ENCODE measurements at regions not wholly inside any gene's neighbourhood (a gene's known extent, or its start where the extent isn't known, plus 50 kb on each side); places are given as distances from the start of the nearest gene placed in this dataset.

GRCh38 chr5:2131196-2131595, 248.5 kb upstream of the IRX4 start:
- Mint-ChIP-seq H3K4me1 (peaks cover 11% of the 10 kb centered on the region), H3K4me3 (no peak overlapping the region), H3K27ac (no peak overlapping the region), H3K36me3 (ENCODE audit: low read depth) (no peaks in the 10 kb centered on the region), H3K9me3 (peaks cover 2% of the 10 kb centered on the region; the same call in 2 of the 3 replicates), H3K27me3 (ENCODE audit: insufficient read depth, low read depth, poor library complexity) (peaks cover 3% of the 10 kb centered on the region)
- Histone ChIP-seq H3K4me3 (no peak overlapping the region), H3K9me2 (ENCODE audit: insufficient read depth) (no peaks in the 10 kb centered on the region), H3K27ac (ENCODE audit: low read depth) (no peak overlapping the region), H3K27me3 (ENCODE audit: insufficient read depth) (no peaks in the 10 kb centered on the region), H3K4me2 (no peak overlapping the region), H3K4me1 (ENCODE audit: insufficient read depth) (0 out of 2 replicates have a peak, but pooled peaks cover 11% of the 10 kb centered on the region), H3F3A (replicated peaks; ENCODE audit: low read depth) (no peaks in the 10 kb centered on the region), H2AFZ (no peak overlapping the region), H4K20me1 (replicated peaks; ENCODE audit: insufficient read depth) (no peaks in the 10 kb centered on the region), H3K36me3 (ENCODE audit: insufficient read depth) (no peaks in the 10 kb centered on the region), H3K79me2 (replicated peaks; ENCODE audit: insufficient read depth) (no peaks in the 10 kb centered on the region)
- ATAC-seq (no peak), DNase-seq (ENCODE audit: low spot score) (no peak)
- TF ChIP-seq POLR2AphosphoS5 (IDR thresholded peaks at IDR 0.05; ENCODE audit: low read depth) = no peak
- TF ChIP-seq EZH2 (IDR thresholded peaks at IDR 0.05; ENCODE audit: low read depth, unreplicated experiment) = no peak

- Histone ChIP-seq H3K27me3 (ENCODE audit: insufficient read depth) (no peaks in the 10 kb centered on the region), H4K20me1 (replicated peaks; ENCODE audit: insufficient read depth) (no peaks in the 10 kb centered on the region), H3K36me3 (ENCODE audit: insufficient read depth) (no peaks in the 10 kb centered on the region), H3K4me3 (no peak overlapping the region), H3K4me1 (ENCODE audit: insufficient read depth) (0 out of 2 replicates have a peak, but pooled peaks cover 11% of the 10 kb centered on the region), H2AFZ (peak overlapping the region; percentile 96; the same call in 1 of the 2 replicates), H3K79me2 (replicated peaks; ENCODE audit: insufficient read depth) (no peaks in the 10 kb centered on the region), H3F3A (replicated peaks; ENCODE audit: low read depth) (no peaks in the 10 kb centered on the region), H3K27ac (ENCODE audit: low read depth) (no peak overlapping the region), H3K4me2 (no peak overlapping the region), H3K9me2 (ENCODE audit: insufficient read depth) (no peaks in the 10 kb centered on the region)
- no peaks in the 10 kb centered on the region for H3K36me3 Mint-ChIP-seq (ENCODE audit: low read depth)
- H3K9me3 Mint-ChIP-seq = no peaks in the 10 kb centered on the region; the same call in 2 of the 3 replicates
- no peak overlapping the region for H3K4me3 Mint-ChIP-seq
- peaks cover 11% of the 10 kb centered on the region for H3K4me1 Mint-ChIP-seq
- TF ChIP-seq ZNF462 (CRISPR knock-in tag; IDR thresholded peaks at IDR 0.05) (no peak), STAT1 (IDR thresholded peaks at IDR 0.05; ENCODE audit: unreplicated experiment) (no peak), REST (IDR thresholded peaks at IDR 0.05; ENCODE audit: unreplicated experiment) (no peak), POLR2AphosphoS5 (IDR thresholded peaks at IDR 0.05; ENCODE audit: low read depth) (no peak), ZNF114 (CRISPR knock-in tag; IDR thresholded peaks at IDR 0.05) (no peak), EZH2 (IDR thresholded peaks at IDR 0.05; ENCODE audit: low read depth, unreplicated experiment) (no peak)
- peak; percentile 37; the same call in 2 of the 3 replicates for ATAC-seq
- H3K27me3 Mint-ChIP-seq (ENCODE audit: insufficient read depth, low read depth, poor library complexity) = peaks cover 3% of the 10 kb centered on the region
- no peak overlapping the region for H3K27ac Mint-ChIP-seq
- DNase-seq (ENCODE audit: low spot score) = no peak
Measured at GRCh38 chr5:2130361-2130760, 247.6 kb upstream of the IRX4 start.

All from GM23338 (cell line).